ENCODE measurements at regions not wholly inside any gene's neighbourhood (a gene's known extent, or its start where the extent isn't known, plus 50 kb on each side); places are given as distances from the start of the nearest gene placed in this dataset.

DNA sequence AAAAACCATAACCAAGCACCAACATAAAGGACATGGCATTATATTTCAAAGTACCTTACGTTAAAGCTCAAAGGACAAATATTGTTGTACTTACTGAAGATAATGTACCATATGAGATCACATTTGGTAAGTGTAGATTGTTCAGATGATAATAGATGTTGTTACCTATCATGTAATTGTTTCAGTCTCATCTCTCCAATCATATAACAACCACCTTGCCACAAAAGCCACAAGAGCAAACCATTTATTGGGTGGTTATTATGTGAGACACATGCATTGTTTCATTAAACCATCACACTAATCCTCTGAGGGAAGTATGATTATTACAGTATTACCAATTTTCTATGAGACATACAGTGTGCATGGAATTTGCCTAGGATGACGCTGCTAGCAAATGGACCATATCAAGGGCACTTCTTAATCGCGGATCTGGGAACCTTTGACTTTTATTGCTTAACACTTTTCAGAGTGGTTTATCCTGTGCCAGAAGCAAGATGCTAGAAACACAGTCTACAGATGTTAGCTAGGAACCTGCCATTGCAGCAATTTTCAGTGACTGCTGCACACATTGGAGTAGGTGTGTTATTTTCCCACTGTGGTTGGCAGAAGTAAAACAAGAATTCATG is 149.8 kb upstream of the AKIRIN2 start:
- DNase-seq (ENCODE audit: low read depth) = no peak

DNA sequence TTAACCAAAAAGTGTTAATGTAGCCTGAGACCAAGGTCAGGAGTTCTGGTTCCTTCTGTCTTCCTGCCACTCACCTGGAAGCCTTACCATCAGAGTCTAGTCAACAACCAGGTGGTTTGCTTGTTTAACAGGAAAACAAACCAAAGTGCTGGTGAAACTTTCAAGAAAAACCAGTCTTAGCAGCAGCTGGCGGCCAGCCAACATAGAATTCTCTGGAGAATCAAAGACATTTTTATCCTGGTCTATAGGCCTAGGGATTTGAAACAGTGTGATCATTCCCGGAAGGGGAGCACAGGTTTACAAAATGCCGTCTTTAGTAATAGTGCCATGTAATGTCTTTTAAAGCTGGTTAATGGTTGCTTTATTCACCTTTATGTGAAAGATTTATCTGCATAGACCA is 146.6 kb upstream of the AKIRIN2 start:
- DNase-seq (ENCODE audit: low read depth) = no peak

- DNase-seq (ENCODE audit: low read depth) = no peak
These were observed 145.8 kb upstream of the AKIRIN2 start for GRCh38 chr6:87847830-87848210.

GRCh38 chr6:87847135-87847829 is 145.2 kb upstream of the AKIRIN2 start:
- no peak for DNase-seq (ENCODE audit: low read depth)

- DNase-seq (ENCODE audit: low read depth) = no peak
These were observed 144.4 kb upstream of the AKIRIN2 start for GRCh38 chr6:87846434-87846833.

DNA sequence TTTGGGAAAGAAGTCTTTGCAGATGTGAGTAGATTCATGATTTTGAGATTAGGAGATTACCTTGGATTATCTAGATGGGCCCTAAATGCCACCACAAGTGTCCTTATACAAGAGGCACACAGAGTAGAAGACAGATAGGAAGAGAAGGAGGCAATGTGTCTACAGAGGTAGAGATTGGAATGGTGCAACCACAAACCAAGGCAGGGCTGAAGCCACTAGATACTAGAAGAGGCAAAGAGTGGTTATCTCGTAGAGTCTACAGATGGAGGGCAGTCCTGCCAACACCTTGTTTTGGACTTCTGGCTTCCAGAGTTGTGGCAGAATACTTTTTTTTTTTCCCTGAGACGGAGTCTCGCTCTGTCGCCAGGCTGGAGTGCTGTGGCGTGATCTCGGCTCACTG is 138.3 kb upstream of the AKIRIN2 start:
- DNase-seq (ENCODE audit: low read depth) = no peak

GRCh38 chr6:87837876-87838275 is 135.8 kb upstream of the AKIRIN2 start:
- no peak for DNase-seq (ENCODE audit: low read depth)

DNA sequence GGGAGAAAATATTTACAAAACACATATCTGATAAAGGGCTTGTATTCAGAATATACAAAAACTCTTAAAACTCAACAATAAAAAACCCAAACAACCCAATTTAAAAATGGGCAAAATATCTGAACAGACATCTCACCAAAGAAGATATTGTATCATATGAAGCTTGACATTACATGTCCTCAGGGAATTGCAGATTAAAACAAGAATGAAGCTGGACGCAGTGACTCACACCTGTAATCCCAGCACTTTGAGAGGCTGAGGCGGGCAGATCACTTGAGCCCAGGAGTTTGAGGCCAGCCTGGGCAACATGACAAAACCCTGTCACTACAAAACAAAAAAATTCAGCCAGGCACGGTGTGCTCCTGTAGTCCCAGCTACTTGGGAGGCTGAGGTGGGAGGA is 135.4 kb upstream of the AKIRIN2 start:
- no peak for DNase-seq (ENCODE audit: low read depth)

GRCh38 chr6:87832025-87832825 is 130.2 kb upstream of the AKIRIN2 start:
- no peak for DNase-seq (ENCODE audit: low read depth)

- no peak for DNase-seq (ENCODE audit: low read depth)
These were observed 128.9 kb upstream of the AKIRIN2 start for GRCh38 chr6:87830907-87831306.

DNA sequence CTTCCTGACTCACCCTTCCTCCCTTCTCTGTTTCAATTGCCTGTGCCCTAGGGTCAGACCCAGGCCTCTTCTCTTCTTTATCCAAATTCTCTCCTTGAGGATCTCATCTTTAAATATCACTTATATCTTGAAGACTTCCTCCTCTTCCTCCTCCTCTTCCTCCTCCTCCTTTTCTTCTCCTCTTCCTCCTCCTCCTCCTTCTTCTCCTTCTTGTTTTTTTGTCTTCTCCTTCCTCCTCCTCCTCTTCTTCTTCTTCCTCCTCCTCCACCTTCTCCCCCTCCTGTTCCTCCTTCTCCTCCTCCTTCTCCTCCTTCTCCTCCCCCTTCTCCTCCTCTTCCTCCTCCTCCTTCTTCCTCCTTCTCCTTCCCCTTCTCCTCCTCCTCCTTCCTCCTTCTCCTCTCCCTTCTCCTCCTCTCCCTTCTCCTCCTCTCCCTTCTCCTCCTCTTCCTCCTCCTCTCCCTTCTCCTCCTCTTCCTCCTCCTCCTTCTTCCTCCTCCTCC is 127.6 kb upstream of the AKIRIN2 start:
- no peak for DNase-seq (ENCODE audit: low read depth)

DNA sequence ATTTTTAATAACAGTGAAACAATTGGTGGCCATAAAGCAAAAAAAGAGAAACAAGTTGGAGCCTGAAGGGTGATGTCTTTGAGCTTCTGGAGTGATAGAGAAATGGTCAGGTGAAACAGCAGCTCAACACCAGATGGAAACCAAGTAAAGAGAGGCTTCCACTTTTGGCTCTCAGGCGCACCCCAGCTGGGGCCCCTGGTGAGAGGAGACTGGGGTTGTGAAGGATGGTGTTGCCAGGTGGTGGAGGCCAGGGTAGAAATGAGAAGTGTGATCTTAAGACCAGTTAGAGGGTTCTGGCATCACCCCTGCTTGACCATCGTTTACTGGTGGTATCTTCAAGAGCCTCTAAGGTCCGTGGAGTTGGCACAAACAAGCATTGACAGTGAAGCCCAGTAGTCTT is 126.0 kb upstream of the AKIRIN2 start:
- no peak for DNase-seq (ENCODE audit: low read depth)

- DNase-seq (ENCODE audit: low read depth) = no peak
These were observed 125.3 kb upstream of the AKIRIN2 start for GRCh38 chr6:87827346-87827745.

- DNase-seq (ENCODE audit: low read depth) = no peak
These were observed 124.4 kb upstream of the AKIRIN2 start for GRCh38 chr6:87826424-87826823.

DNA sequence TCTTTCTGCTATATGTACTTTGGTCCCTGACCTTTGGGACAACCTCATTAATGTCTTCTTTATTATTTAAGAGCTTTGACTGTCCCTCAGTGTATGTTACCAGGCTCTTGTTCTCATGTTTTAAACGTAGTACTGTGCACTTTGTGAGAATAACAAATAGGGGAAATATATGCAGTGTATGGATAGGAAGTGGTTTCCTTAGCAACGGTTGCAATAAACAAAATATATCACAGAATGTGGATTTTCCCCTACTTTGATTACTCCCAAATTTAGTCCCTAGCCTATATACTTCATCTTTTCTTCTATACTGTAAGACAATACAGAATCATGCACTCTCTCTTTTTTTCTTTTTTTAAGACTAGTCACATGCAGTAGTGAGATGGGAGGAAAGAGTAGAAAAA is 123.8 kb upstream of the AKIRIN2 start:
- DNase-seq (ENCODE audit: low read depth) = no peak

- DNase-seq (ENCODE audit: low read depth) = no peak
These were observed 123.0 kb upstream of the AKIRIN2 start for GRCh38 chr6:87824958-87825491.

DNA sequence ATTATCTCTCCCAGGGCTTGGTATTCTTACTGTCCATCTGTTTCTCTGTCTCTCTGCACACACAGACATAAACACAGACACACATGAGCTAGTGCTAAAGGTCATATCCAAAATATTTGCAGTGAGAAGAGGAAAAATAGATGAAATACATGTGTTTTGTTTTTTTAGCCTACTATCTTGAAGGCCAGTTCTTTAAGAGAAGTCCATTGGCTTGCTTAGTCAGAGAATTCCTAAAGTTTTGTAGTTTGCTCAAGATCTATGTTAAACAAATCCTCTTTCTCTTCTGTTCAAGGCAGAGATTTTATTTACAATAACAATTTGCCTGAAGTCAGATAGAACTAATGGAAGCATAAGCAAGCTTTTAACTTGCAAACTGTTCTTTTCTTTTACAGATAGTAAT is 120.0 kb upstream of the AKIRIN2 start:
- DNase-seq (ENCODE audit: low read depth) = no peak

DNA sequence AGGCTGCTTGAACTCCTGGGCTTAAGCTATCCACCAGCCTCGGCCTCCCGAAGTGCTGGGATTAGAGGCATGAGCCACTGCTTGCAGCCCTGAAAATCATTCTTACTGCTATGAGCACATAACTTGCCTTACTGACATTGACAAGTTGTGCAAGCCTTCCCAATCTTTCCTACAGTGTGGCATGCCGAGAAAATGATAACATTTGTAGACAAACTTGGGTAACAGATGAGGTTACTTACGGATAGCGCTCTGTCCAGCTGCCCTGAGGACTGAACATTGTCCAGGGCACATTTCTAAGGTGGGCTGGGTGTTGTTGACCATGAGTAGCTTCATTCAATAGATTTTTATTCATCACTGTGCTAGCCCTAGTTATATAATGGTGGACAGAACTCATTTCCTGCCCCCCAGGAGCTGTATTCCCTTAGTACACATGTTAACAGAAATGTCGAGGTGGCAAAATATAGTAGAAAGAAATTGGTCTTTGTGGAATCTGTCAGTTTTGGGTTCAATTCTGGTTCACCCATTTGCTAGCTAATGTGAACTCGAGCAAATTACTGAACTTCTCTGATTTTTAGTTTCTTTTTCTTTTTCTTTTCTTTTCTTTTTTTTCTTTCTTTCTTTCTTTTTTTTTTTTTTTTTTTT is 118.4 kb upstream of the AKIRIN2 start:
- no peak for DNase-seq (ENCODE audit: low read depth)

- no peak for DNase-seq (ENCODE audit: low read depth)
These were observed 115.2 kb upstream of the AKIRIN2 start for GRCh38 chr6:87817183-87817582.

GRCh38 chr6:87815449-87815848 is 113.4 kb upstream of the AKIRIN2 start:
- DNase-seq (ENCODE audit: low read depth) = no peak

- DNase-seq (ENCODE audit: low read depth) = no peak
These were observed 106.1 kb upstream of the AKIRIN2 start for GRCh38 chr6:87808005-87808757.

DNA sequence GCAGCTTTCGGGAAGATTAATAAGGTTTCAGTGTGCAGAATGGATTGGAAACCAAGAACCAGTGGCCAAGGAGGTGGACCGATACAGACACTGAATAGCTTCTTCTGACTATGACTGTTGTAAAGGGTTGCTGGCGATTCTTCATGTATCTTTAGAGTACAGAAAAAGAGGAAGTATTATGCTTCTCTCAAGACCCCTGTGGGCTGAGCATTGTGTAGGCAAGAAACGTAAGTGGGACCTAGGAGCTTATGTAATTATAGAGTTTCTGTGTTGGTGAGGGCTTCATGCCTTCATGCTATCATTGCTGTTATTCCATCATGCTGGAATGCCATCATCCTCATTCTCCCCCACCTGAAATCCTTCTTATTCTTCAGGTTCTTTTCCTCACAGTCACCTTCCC is 105.4 kb upstream of the AKIRIN2 start:
- no peak for DNase-seq (ENCODE audit: low read depth)
